ENCODE measurements at regions not wholly inside any gene's neighbourhood (a gene's known extent, or its start where the extent isn't known, plus 50 kb on each side); places are given as distances from the start of the nearest gene placed in this dataset.

DNA sequence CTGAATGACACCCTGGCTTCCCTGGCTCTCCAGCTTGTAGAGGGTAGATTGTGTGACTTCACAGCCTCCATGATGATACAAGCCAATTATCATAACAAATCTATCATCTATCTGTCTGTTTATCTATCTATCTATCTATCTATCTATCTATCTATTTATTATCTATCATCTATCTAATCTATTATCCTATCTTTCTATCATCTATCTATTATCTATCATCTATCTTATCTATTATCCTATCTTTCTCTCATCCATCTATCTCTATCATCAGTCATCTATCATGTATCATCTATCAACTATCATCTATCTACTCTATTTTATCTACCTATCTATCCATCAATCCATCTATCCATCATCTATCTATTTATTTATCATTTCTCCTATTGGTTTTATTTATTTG lies 361.8 kb downstream of the RNF144A start:
- H3K27me3 ChIP-seq (replicated peaks; ENCODE audit: control insufficient read depth, insufficient read depth, low read length, poor library complexity, severe bottlenecking), result no peaks in the 10 kb centered on the region
- no peak overlapping the region for H3K27ac ChIP-seq (ENCODE audit: insufficient read depth, low read length, poor library complexity, severe bottlenecking)
- H3K9me3 ChIP-seq (ENCODE audit: control insufficient read depth, low read length), result no peaks in the 10 kb centered on the region
- no peaks in the 10 kb centered on the region for H3K4me1 ChIP-seq (ENCODE audit: control insufficient read depth, insufficient read depth, low read length, poor library complexity, severe bottlenecking)
- no peak overlapping the region for H3K4me3 ChIP-seq (ENCODE audit: insufficient read depth, low read depth, low read length, poor library complexity, severe bottlenecking)
- no peak for DNase-seq
- no peaks in the 10 kb centered on the region for H3K36me3 ChIP-seq (ENCODE audit: control insufficient read depth, insufficient read depth, low read length)

- H3K4me1 ChIP-seq (ENCODE audit: control insufficient read depth, insufficient read depth, low read length, poor library complexity, severe bottlenecking), result no peaks in the 10 kb centered on the region
- DNase-seq, result no peak
These were observed 362.3 kb downstream of the RNF144A start for GRCh38 chr2:7279421-7279949.

DNA sequence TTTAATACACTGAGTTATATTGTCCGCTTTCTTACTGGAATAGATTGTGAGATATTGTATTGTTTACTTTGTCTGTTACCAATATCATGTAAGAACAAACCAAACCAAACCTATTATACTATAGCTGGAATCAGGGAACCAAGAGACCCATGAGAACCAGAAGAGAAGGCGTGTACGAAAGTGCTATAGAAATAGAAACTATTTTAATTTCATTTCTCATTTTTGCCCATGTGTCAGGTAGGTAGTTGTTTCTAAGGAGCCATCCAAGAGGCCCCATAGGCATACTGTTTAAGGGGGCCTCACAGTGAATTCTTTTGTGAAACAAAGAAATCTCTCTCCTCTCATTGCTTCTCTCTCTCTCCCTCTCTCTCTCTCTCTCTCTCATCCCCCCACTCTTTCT lies 363.6 kb downstream of the RNF144A start:
- no peak overlapping the region for H3K4me3 ChIP-seq (ENCODE audit: insufficient read depth, low read depth, low read length, poor library complexity, severe bottlenecking)
- DNase-seq, result no peak
- no peaks in the 10 kb centered on the region for H3K27me3 ChIP-seq (replicated peaks; ENCODE audit: control insufficient read depth, insufficient read depth, low read length, poor library complexity, severe bottlenecking)

More at GRCh38 chr2:7279421-7279949, 362.3 kb downstream of the RNF144A start:
- H3K4me3 ChIP-seq (ENCODE audit: insufficient read depth, low read depth, low read length, poor library complexity, severe bottlenecking), result no peak overlapping the region
- H3K36me3 ChIP-seq (ENCODE audit: control insufficient read depth, insufficient read depth, low read length), result no peaks in the 10 kb centered on the region
- no peaks in the 10 kb centered on the region for H3K9me3 ChIP-seq (ENCODE audit: control insufficient read depth, low read length)
- no peaks in the 10 kb centered on the region for H3K27me3 ChIP-seq (replicated peaks; ENCODE audit: control insufficient read depth, insufficient read depth, low read length, poor library complexity, severe bottlenecking)
- H3K27ac ChIP-seq (ENCODE audit: insufficient read depth, low read length, poor library complexity, severe bottlenecking), result no peak overlapping the region

DNA sequence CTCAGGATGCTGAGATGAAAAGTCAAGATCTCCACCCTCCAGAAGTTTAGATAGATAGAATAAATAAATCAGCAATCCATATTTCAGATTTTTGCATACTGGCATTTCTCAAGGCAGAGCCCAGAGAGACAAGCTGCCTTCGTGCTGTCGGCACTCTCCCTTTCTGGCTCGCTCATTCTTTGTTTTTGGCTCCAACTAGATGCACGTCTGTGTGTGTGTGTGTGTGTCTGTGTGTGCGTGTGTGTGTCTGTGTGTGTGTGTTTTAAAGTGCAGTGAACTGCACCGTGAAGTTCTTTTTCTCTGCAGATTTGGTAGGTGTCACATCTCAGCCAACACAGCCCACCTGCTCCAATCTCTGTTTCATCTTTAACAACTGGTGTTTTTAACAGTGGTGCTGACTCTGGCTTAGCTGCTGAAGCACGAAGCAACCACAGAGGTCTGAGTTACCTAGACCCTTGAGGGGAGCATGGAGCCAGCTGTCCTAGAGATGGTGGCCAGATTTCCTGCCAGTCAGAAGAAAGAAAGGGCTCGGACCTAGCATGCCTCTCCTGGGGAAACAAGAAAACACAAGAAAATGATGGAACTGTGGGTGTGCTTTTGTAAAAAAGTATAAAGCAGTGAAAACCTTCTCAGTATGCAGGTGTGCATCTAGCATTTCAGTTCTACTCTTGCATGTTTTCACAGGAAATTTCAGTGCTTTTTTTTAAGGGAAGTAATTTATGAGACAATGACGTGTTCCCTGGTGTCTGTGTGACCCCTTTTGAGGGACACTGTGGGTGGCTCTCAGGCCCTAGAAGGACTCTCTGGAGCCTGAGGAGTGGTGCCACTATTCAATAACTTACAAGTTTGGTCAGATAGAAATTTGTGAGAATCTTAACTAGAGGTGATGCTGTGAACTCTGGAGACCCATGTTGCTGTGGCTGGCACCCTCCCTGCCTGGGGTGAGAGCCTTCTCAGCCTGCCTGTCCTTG lies 364.3 kb downstream of the RNF144A start:
- no peak for DNase-seq
- no peaks in the 10 kb centered on the region for H3K27me3 ChIP-seq (replicated peaks; ENCODE audit: control insufficient read depth, insufficient read depth, low read length, poor library complexity, severe bottlenecking)
- no peak overlapping the region for H3K4me3 ChIP-seq (ENCODE audit: insufficient read depth, low read depth, low read length, poor library complexity, severe bottlenecking)
- H3K36me3 ChIP-seq (ENCODE audit: control insufficient read depth, insufficient read depth, low read length), result no peaks in the 10 kb centered on the region
- no peaks in the 10 kb centered on the region for H3K9me3 ChIP-seq (ENCODE audit: control insufficient read depth, low read length)
- H3K27ac ChIP-seq (ENCODE audit: insufficient read depth, low read length, poor library complexity, severe bottlenecking), result no peak overlapping the region
- no peaks in the 10 kb centered on the region for H3K4me1 ChIP-seq (ENCODE audit: control insufficient read depth, insufficient read depth, low read length, poor library complexity, severe bottlenecking)

More for the DNA sequence above, 363.6 kb downstream of the RNF144A start:
- no peaks in the 10 kb centered on the region for H3K4me1 ChIP-seq (ENCODE audit: control insufficient read depth, insufficient read depth, low read length, poor library complexity, severe bottlenecking)
- no peak overlapping the region for H3K27ac ChIP-seq (ENCODE audit: insufficient read depth, low read length, poor library complexity, severe bottlenecking)
- H3K36me3 ChIP-seq (ENCODE audit: control insufficient read depth, insufficient read depth, low read length), result no peaks in the 10 kb centered on the region
- no peaks in the 10 kb centered on the region for H3K9me3 ChIP-seq (ENCODE audit: control insufficient read depth, low read length)

DNA sequence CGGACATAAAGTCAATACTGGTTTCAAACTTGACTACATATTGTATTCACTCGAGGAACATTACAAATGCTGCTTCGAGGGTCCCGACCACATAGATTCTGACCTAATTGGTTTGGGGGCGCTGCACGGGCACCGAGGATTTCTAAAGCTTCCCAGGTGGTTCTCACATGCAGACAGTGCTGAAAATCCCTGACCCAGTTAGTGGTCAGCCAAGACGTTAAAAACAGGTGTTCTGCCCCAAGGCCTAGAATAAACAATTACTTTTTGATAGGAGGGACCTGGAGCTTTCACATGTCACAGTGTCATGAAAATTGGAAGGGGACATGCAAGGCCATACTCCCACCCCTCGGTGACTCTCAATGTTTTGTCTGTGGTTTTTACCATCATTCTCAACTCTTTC lies 368.9 kb downstream of the RNF144A start:
- Histone ChIP-seq H3K27ac (ENCODE audit: insufficient read depth, low read length, poor library complexity, severe bottlenecking) (no peak overlapping the region), H3K9me3 (ENCODE audit: control insufficient read depth, low read length) (no peaks in the 10 kb centered on the region), H3K4me1 (ENCODE audit: control insufficient read depth, insufficient read depth, low read length, poor library complexity, severe bottlenecking) (no peaks in the 10 kb centered on the region), H3K4me3 (ENCODE audit: insufficient read depth, low read depth, low read length, poor library complexity, severe bottlenecking) (no peak overlapping the region), H3K36me3 (ENCODE audit: control insufficient read depth, insufficient read depth, low read length) (no peaks in the 10 kb centered on the region), H3K27me3 (replicated peaks; ENCODE audit: control insufficient read depth, insufficient read depth, low read length, poor library complexity, severe bottlenecking) (no peaks in the 10 kb centered on the region)
- DNase-seq, result no peak

- H3K36me3 ChIP-seq (ENCODE audit: control insufficient read depth, insufficient read depth, low read length), result no peaks in the 10 kb centered on the region
- no peak for DNase-seq
- H3K27me3 ChIP-seq (replicated peaks; ENCODE audit: control insufficient read depth, insufficient read depth, low read length, poor library complexity, severe bottlenecking), result no peaks in the 10 kb centered on the region
- no peak overlapping the region for H3K27ac ChIP-seq (ENCODE audit: insufficient read depth, low read length, poor library complexity, severe bottlenecking)
- no peaks in the 10 kb centered on the region for H3K4me1 ChIP-seq (ENCODE audit: control insufficient read depth, insufficient read depth, low read length, poor library complexity, severe bottlenecking)
- no peak overlapping the region for H3K4me3 ChIP-seq (ENCODE audit: insufficient read depth, low read depth, low read length, poor library complexity, severe bottlenecking)
- no peaks in the 10 kb centered on the region for H3K9me3 ChIP-seq (ENCODE audit: control insufficient read depth, low read length)
These were observed 371.3 kb downstream of the RNF144A start for GRCh38 chr2:7288484-7288883.

DNA sequence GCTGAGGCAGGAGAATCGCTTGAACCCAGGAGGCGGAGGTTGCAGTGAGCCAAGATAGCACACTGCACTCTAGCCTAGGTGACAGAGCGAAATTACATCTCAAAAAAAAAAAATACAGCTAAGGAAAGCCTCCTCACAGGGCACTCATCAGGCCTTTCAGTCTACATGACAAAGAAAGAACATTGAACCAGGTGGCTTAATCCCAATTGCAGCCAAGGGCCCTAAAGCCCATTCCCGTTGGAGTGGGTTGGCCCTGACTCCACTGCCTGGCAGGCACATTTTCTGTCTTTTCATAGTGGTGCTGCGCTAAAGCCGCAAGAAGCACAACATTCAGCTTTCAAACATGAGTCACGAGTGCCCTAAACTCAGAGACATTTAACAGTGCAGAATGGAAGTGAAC lies 372.5 kb downstream of the RNF144A start:
- no peaks in the 10 kb centered on the region for H3K36me3 ChIP-seq (ENCODE audit: control insufficient read depth, insufficient read depth, low read length)
- no peak for DNase-seq
- H3K4me1 ChIP-seq (ENCODE audit: control insufficient read depth, insufficient read depth, low read length, poor library complexity, severe bottlenecking), result no peaks in the 10 kb centered on the region
- H3K9me3 ChIP-seq (ENCODE audit: control insufficient read depth, low read length), result no peaks in the 10 kb centered on the region
- no peak overlapping the region for H3K27ac ChIP-seq (ENCODE audit: insufficient read depth, low read length, poor library complexity, severe bottlenecking)
- H3K4me3 ChIP-seq (ENCODE audit: insufficient read depth, low read depth, low read length, poor library complexity, severe bottlenecking), result no peak overlapping the region
- no peaks in the 10 kb centered on the region for H3K27me3 ChIP-seq (replicated peaks; ENCODE audit: control insufficient read depth, insufficient read depth, low read length, poor library complexity, severe bottlenecking)

DNA sequence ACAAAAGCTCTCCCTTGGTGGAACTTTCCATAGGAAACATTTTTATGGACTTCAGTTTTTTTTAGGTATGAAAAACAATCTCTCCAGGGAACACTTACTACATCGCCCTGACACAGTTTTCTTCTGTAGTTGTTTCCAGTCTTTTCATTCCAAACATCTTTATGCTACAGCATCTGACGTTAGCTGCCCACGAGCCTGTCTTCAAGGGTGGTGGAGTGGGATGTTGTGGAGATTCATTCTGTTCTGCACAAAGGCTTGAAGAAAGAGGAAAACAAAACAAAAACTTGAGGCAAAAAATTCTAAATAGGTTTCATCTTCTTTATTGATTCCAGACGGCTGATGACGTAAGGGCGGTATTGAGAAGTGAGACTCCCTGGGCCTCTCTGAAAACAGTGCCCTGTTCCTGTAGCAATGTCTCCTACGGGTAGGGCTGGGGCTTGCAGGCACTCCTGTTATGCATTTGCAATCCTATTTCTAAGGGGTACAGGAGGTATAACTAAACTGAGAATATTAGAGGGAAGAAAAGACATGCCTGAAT lies 375.0 kb downstream of the RNF144A start:
- no peak for DNase-seq
- H3K27ac ChIP-seq (ENCODE audit: insufficient read depth, low read length, poor library complexity, severe bottlenecking), result no peak overlapping the region
- no peaks in the 10 kb centered on the region for H3K4me1 ChIP-seq (ENCODE audit: control insufficient read depth, insufficient read depth, low read length, poor library complexity, severe bottlenecking)
- H3K4me3 ChIP-seq (ENCODE audit: insufficient read depth, low read depth, low read length, poor library complexity, severe bottlenecking), result no peak overlapping the region
- no peaks in the 10 kb centered on the region for H3K9me3 ChIP-seq (ENCODE audit: control insufficient read depth, low read length)
- no peaks in the 10 kb centered on the region for H3K27me3 ChIP-seq (replicated peaks; ENCODE audit: control insufficient read depth, insufficient read depth, low read length, poor library complexity, severe bottlenecking)
- no peaks in the 10 kb centered on the region for H3K36me3 ChIP-seq (ENCODE audit: control insufficient read depth, insufficient read depth, low read length)

DNA sequence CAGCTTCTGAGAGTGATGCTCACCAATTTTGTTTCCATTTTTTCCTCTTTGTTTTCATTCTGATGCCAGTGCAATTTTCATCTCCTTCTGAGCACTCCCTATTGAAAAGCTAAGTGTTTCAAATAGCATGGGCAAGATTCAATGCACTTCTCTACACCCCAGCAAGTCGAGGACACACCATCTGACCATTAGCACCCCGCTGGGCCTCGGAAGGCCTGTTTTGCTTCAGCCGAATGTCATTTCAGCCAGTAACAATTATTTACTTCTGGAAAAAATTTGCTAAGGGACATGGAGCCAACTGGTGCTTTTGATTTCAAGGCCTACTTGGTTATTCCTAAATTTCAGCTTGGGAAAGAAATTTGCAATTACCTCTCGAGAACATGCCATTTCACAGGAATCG lies 392.4 kb downstream of the RNF144A start:
- H3K9me3 ChIP-seq (ENCODE audit: control insufficient read depth, low read length), result no peaks in the 10 kb centered on the region
- no peaks in the 10 kb centered on the region for H3K36me3 ChIP-seq (ENCODE audit: control insufficient read depth, insufficient read depth, low read length)
- H3K4me1 ChIP-seq (ENCODE audit: control insufficient read depth, insufficient read depth, low read length, poor library complexity, severe bottlenecking), result no peaks in the 10 kb centered on the region
- H3K4me3 ChIP-seq (ENCODE audit: insufficient read depth, low read depth, low read length, poor library complexity, severe bottlenecking), result no peak overlapping the region
- no peak overlapping the region for H3K27ac ChIP-seq (ENCODE audit: insufficient read depth, low read length, poor library complexity, severe bottlenecking)
- no peak for DNase-seq
- no peaks in the 10 kb centered on the region for H3K27me3 ChIP-seq (replicated peaks; ENCODE audit: control insufficient read depth, insufficient read depth, low read length, poor library complexity, severe bottlenecking)

- Histone ChIP-seq H3K36me3 (ENCODE audit: control insufficient read depth, insufficient read depth, low read length) (no peaks in the 10 kb centered on the region), H3K4me1 (ENCODE audit: control insufficient read depth, insufficient read depth, low read length, poor library complexity, severe bottlenecking) (no peaks in the 10 kb centered on the region), H3K9me3 (ENCODE audit: control insufficient read depth, low read length) (no peaks in the 10 kb centered on the region)
These were observed 407.5 kb downstream of the RNF144A start for GRCh38 chr2:7324706-7325105.

More at GRCh38 chr2:7324706-7325105, 407.5 kb downstream of the RNF144A start:
- Histone ChIP-seq H3K4me3 (ENCODE audit: insufficient read depth, low read depth, low read length, poor library complexity, severe bottlenecking) (no peak overlapping the region), H3K27me3 (replicated peaks; ENCODE audit: control insufficient read depth, insufficient read depth, low read length, poor library complexity, severe bottlenecking) (no peaks in the 10 kb centered on the region), H3K27ac (ENCODE audit: insufficient read depth, low read length, poor library complexity, severe bottlenecking) (no peak overlapping the region)
- DNase-seq, result no peak

Measured in effector memory CD4-positive, alpha-beta T cell (primary cell).